ENCODE measurements at regions not wholly inside any gene's neighbourhood (a gene's known extent, or its start where the extent isn't known, plus 50 kb on each side); places are given as distances from the start of the nearest gene placed in this dataset.
"Not testable (repeated sequence)": the region's sequence is repeated elsewhere in the genome, so short reads cannot be mapped to it uniquely, and the experiment has no call there.

- H3K27me3 ChIP-seq (ENCODE audit: low read depth); H3K27ac ChIP-seq (replicated peaks); H3K4me3 ChIP-seq; H3K36me3 ChIP-seq; intact Hi-C loops (cut with micrococcal nuclease); DNase-seq; H3K9me3 ChIP-seq (replicated peaks); H3K4me1 ChIP-seq: not testable (repeated sequence)
Observed at GRCh38 chr11:4315292-4315691, 52.9 kb downstream of the OR52B4 start.

DNA sequence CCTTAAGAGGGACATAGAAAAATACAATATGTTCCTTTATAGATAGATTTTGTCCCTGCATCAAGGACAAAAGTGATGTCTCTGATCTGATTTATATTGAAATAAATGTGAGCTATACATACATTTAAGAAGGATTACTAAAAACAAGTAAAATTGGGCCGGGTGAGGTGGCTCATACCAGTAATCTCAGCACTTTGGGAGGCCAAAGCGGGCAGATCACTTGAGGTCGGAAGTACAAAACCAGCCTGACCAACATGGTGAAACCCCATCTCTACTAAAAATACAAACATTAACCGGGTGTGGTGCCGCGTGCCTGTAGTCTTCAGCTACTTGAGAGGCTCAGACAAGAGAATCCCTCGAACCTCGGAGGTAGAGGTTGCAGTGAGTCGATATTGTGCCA is 91.0 kb downstream of the OR52B4 start:
- H3K27ac ChIP-seq (replicated peaks); DNase-seq; H3K4me1 ChIP-seq; intact Hi-C loops (cut with micrococcal nuclease); H3K9me3 ChIP-seq (replicated peaks); H3K4me3 ChIP-seq; H3K36me3 ChIP-seq; H3K27me3 ChIP-seq (ENCODE audit: low read depth): not testable (repeated sequence)

DNA sequence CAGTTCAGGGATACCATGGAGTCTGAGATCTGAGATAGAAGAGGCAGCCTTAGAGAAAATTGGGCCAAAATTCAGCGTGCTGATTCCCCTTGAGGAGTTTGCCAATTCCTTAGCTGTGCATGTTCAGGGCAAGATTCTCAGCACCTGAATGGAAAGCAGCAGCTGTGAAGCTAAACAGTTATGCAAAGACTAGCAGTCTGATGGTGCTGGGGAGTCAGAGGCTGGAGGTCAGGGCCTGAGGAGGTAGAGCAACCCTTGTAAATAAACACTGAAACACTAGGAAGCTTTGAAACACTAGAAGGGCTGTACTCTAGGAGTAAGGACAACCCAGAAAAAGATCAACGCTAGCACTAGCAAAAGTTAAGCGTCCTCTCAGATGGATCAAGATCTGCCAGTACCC is 117.1 kb downstream of the OR52B4 start:
- H3K36me3 ChIP-seq; intact Hi-C loops (cut with micrococcal nuclease); H3K9me3 ChIP-seq (replicated peaks); H3K4me3 ChIP-seq; H3K27me3 ChIP-seq (ENCODE audit: low read depth); H3K27ac ChIP-seq (replicated peaks); H3K4me1 ChIP-seq; DNase-seq: not testable (repeated sequence)

- H3K36me3 ChIP-seq; H3K27me3 ChIP-seq (ENCODE audit: low read depth); DNase-seq; intact Hi-C loops (cut with micrococcal nuclease); H3K27ac ChIP-seq (replicated peaks); H3K4me3 ChIP-seq; H3K9me3 ChIP-seq (replicated peaks); H3K4me1 ChIP-seq: not testable (repeated sequence)
Observed at GRCh38 chr11:4249475-4249874, 118.7 kb downstream of the OR52B4 start.

DNA sequence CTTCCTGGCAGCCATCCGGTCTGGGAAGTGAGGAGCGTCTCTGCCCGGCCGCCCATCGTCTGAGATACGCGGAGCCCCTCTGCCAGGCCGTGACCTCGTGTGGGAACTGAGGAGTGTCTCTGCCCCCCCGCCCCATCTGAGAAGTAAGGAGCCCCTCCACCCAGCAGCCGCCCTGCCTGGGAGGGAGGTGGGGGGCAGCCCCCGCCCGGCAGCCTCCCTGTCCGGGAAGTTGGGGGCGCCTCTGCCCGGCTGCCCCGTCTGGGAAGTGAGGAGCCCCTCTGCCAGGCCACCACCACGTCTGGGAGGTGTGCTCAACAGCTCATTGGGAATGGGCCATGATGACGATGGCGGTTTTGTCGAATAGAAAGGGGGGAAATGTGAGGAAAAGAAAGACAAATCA is 130.4 kb downstream of the OR52B4 start:
- H3K27ac ChIP-seq (replicated peaks); H3K27me3 ChIP-seq (ENCODE audit: low read depth); H3K9me3 ChIP-seq (replicated peaks); H3K4me1 ChIP-seq; H3K36me3 ChIP-seq; DNase-seq; intact Hi-C loops (cut with micrococcal nuclease); H3K4me3 ChIP-seq: not testable (repeated sequence)

- intact Hi-C loops (cut with micrococcal nuclease); DNase-seq; H3K4me3 ChIP-seq; H3K36me3 ChIP-seq; H3K27me3 ChIP-seq (ENCODE audit: low read depth); H3K27ac ChIP-seq (replicated peaks); H3K9me3 ChIP-seq (replicated peaks); H3K4me1 ChIP-seq: not testable (repeated sequence)
Observed at GRCh38 chr11:4218857-4219256, 124.3 kb downstream of the RRM1 start.

GRCh38 chr11:4213746-4214145 is 119.1 kb downstream of the RRM1 start:
- Histone ChIP-seq H3K4me1 (no peaks in the 10 kb centered on the region), H3K27me3 (ENCODE audit: low read depth) (peaks cover 33% of the 10 kb centered on the region), H3K9me3 (replicated peaks) (no peaks in the 10 kb centered on the region), H3K4me3 (no peak overlapping the region), H3K36me3 (no peaks in the 10 kb centered on the region), H3K27ac (replicated peaks) (no peak overlapping the region)
- intact Hi-C loops (cut with micrococcal nuclease), result no loop called here
- DNase-seq, result no peak
- TF ChIP-seq, protein P1, sequence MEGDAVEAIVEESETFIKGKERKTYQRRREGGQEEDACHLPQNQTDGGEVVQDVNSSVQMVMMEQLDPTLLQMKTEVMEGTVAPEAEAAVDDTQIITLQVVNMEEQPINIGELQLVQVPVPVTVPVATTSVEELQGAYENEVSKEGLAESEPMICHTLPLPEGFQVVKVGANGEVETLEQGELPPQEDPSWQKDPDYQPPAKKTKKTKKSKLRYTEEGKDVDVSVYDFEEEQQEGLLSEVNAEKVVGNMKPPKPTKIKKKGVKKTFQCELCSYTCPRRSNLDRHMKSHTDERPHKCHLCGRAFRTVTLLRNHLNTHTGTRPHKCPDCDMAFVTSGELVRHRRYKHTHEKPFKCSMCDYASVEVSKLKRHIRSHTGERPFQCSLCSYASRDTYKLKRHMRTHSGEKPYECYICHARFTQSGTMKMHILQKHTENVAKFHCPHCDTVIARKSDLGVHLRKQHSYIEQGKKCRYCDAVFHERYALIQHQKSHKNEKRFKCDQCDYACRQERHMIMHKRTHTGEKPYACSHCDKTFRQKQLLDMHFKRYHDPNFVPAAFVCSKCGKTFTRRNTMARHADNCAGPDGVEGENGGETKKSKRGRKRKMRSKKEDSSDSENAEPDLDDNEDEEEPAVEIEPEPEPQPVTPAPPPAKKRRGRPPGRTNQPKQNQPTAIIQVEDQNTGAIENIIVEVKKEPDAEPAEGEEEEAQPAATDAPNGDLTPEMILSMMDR (IDR thresholded peaks at IDR 0.05; ENCODE audit: borderline replicate concordance), result no peak

DNA sequence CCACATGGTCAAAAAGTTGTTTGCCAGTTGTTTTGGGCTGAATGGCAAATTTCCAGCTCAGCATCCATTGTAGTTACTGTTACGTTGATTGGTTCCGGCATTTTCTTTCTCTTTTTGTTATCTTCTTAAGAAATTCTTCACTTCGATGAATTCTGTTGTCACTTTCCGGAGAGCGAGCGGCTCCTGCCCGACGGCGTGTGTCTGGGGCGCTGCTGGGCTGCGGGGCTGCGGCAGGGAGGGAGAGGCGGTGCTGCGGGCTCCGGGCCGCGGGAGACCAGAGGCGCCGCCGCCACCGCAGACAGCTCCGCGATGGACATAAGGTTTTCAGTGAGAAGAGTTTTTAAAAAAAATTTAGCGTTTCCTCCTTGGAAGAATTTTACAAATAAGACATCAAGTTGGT is 117.4 kb downstream of the RRM1 start:
- intact Hi-C loops (cut with micrococcal nuclease), result no loop called here
- Histone ChIP-seq H3K27me3 (ENCODE audit: low read depth) (peaks cover 38% of the 10 kb centered on the region), H3K4me3 (peak overlapping the region; percentile 18), H3K4me1 (no peaks in the 10 kb centered on the region), H3K36me3 (no peaks in the 10 kb centered on the region), H3K27ac (replicated peaks) (no peak overlapping the region), H3K9me3 (replicated peaks) (no peaks in the 10 kb centered on the region)
- no peak for DNase-seq
- TF ChIP-seq, protein P1 (IDR thresholded peaks at IDR 0.05; ENCODE audit: borderline replicate concordance), result no peak

Data from left ventricle myocardium inferior (tissue), 1 donor.